ENCODE measurements at regions not wholly inside any gene's neighbourhood (a gene's known extent, or its start where the extent isn't known, plus 50 kb on each side); places are given as distances from the start of the nearest gene placed in this dataset.

- TF ChIP-seq CTCF (conservative IDR thresholded peaks at IDR 0.05; ENCODE audit: low read depth, low read length): no peak
- no peak for TF ChIP-seq EZH2 (IDR thresholded peaks at IDR 0.05; ENCODE audit: low read length, unreplicated experiment)
Observed at GRCh38 chr14:53448682-53449081, 295.6 kb upstream of the DDHD1 start.

Data from PC-3 (cell line).